Endothelial cell of umbilical vein (primary cell): ENCODE measurements at regions not wholly inside any gene's neighbourhood (a gene's known extent, or its start where the extent isn't known, plus 50 kb on each side); places are given as distances from the start of the nearest gene placed in this dataset.

Experiments
- CTCF ChIP-seq, 2 donors: IDR thresholded peaks; 1 replicate in 1 of 2; 2 replicates in 1 of 2; pipeline ENCODE4 v1.5.1; 2011; ENCODE audit warnings: low read length in 2 of 2, mild to moderate bottlenecking in 2 of 2, moderate library complexity in 2 of 2, control low read depth in 1 of 2, inconsistent platforms in 1 of 2, low read depth in 1 of 2; ENCODE audit not compliant: insufficient read depth in 1 of 2; ENCODE audit errors: extremely low read depth in 1 of 2
- EZH2 ChIP-seq: IDR thresholded peaks from 2 replicates; pipeline ENCODE4 v1.6.1; 2012; ENCODE audit warnings: borderline replicate concordance, low read depth, mild to moderate bottlenecking, moderate library complexity, low read length, inconsistent platforms; ENCODE audit not compliant: severe bottlenecking

DNA sequence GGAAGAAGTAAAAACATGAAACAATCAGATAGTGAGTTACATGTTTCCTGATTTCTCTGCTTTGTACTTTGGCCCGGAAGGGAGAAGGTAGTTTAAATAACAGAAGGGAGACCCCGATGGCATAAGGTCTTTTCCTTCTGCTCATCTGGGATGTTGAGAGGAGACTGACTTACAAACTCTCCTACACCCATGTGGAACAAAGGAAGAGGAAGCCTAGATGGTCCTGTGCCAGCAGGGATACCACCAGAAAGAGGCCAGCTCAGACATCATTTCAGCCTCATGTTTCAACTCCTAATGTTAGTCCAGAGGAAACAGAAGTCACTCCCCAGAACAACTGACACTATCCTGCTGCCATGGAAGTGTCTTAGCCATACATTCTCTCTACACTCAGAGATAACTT lies 250.7 kb upstream of the NOX3 start:
- no peak for TF ChIP-seq CTCF (IDR thresholded peaks at IDR 0.05; ENCODE audit: extremely low read depth in 1 of 2, insufficient read depth in 1 of 2, low read depth in 1 of 2, low read length in 2 of 2)
- no peak for TF ChIP-seq EZH2
